ENCODE measurements at regions not wholly inside any gene's neighbourhood (a gene's known extent, or its start where the extent isn't known, plus 50 kb on each side); places are given as distances from the start of the nearest gene placed in this dataset.

- WGBS, 2 donors: 84 to 88% methylated on average over 6 of the region's 6 CpGs
- Histone ChIP-seq H3K4me1 (no peaks in the 10 kb centered on the region), H3K9me3 (no peaks in the 10 kb centered on the region), H3K36me3 (no peaks in the 10 kb centered on the region), H3K4me3 (replicated peaks in 1 of 3) (no peak overlapping the region), H3K27me3 (no peaks in the 10 kb centered on the region), H3K27ac (no peak overlapping the region)
- no peak for DNase-seq
- intact Hi-C loops (cut with DNase I): no loop called here
- TF ChIP-seq POLR2A (IDR thresholded peaks at IDR 0.05): no peak
- TF ChIP-seq CTCF (IDR thresholded peaks at IDR 0.05): no peak
Observed at GRCh38 chr5:68015381-68016302, 199.9 kb upstream of the PIK3R1 start.

GRCh38 chr5:68012831-68013230, 202.7 kb upstream of the PIK3R1 start:
- Histone ChIP-seq H3K36me3 (no peaks in the 10 kb centered on the region), H3K27me3 (no peaks in the 10 kb centered on the region), H3K4me3 (replicated peaks in 1 of 3) (no peak overlapping the region), H3K27ac (no peak overlapping the region), H3K4me1 (no peaks in the 10 kb centered on the region), H3K9me3 (no peaks in the 10 kb centered on the region)
- TF ChIP-seq CTCF (IDR thresholded peaks at IDR 0.05): no peak
- TF ChIP-seq POLR2A (IDR thresholded peaks at IDR 0.05): no peak
- 75 to 89% methylated on average over 1 of the region's 1 CpG for WGBS, 2 donors
- intact Hi-C loops (cut with DNase I): no loop called here
- DNase-seq: no peak

- DNase-seq: no peak
- no peak overlapping the region for H3K27ac ChIP-seq
- no peak overlapping the region for H3K4me3 ChIP-seq (replicated peaks in 1 of 3)
- H3K9me3 ChIP-seq: no peaks in the 10 kb centered on the region
- no peaks in the 10 kb centered on the region for H3K27me3 ChIP-seq
- H3K36me3 ChIP-seq: no peaks in the 10 kb centered on the region
- intact Hi-C loops (cut with DNase I): no loop called here
- H3K4me1 ChIP-seq: no peaks in the 10 kb centered on the region
- 0 to 68% methylated on average over 1 of the region's 1 CpG for whole genome bisulfite sequencing, 2 donors
- TF ChIP-seq POLR2A (IDR thresholded peaks at IDR 0.05): no peak
- TF ChIP-seq CTCF (IDR thresholded peaks at IDR 0.05): no peak
Observed at GRCh38 chr5:68012429-68012828, 203.1 kb upstream of the PIK3R1 start.

- Histone ChIP-seq H3K27ac (no peak overlapping the region), H3K4me3 (replicated peaks in 1 of 3) (no peak overlapping the region), H3K36me3 (no peaks in the 10 kb centered on the region), H3K27me3 (no peaks in the 10 kb centered on the region), H3K9me3 (no peaks in the 10 kb centered on the region), H3K4me1 (no peaks in the 10 kb centered on the region)
- intact Hi-C loops (cut with DNase I): no loop called here
- no peak for DNase-seq
- TF ChIP-seq CTCF (IDR thresholded peaks at IDR 0.05) (no peak), POLR2A (IDR thresholded peaks at IDR 0.05) (no peak)
Observed at GRCh38 chr5:68011801-68012200, 203.8 kb upstream of the PIK3R1 start.

- intact Hi-C loops (cut with DNase I): no loop called here
- H3K9me3 ChIP-seq: no peaks in the 10 kb centered on the region
- H3K27me3 ChIP-seq: no peaks in the 10 kb centered on the region
- H3K4me1 ChIP-seq: no peaks in the 10 kb centered on the region
- DNase-seq: no peak
- H3K27ac ChIP-seq: no peak overlapping the region
- 99% methylated on average over 2 of the region's 2 CpGs for WGBS, 2 donors
- no peak overlapping the region for H3K4me3 ChIP-seq (replicated peaks in 1 of 3)
- TF ChIP-seq CTCF (IDR thresholded peaks at IDR 0.05): no peak
- no peak for TF ChIP-seq POLR2A (IDR thresholded peaks at IDR 0.05)
- H3K36me3 ChIP-seq: no peaks in the 10 kb centered on the region
Observed at GRCh38 chr5:68011259-68011760, 204.2 kb upstream of the PIK3R1 start.
